ENCODE measurements at regions not wholly inside any gene's neighbourhood (a gene's known extent, or its start where the extent isn't known, plus 50 kb on each side); places are given as distances from the start of the nearest gene placed in this dataset.

DNA sequence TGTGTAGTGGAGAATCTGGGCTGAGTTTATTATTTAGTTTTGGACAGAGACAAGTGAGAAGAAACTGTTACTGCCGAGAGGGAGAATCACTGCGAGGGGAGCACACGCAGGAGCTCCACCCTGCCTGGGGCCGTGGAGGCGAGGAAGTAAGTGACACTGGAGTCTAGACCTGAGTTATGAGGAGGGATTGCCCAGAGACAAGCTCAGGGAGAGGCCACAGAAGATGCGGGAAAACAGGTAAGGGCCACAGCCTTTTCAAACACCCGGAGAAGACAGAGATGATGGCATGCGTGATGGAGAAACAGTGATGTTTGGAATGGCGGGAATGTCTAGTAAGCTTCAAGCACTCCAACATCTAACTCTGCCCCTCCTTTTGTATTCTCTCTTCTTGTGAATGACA is 84.1 kb downstream of the TNFSF11 start:
- DNase-seq: no peak

GRCh38 chr13:42660333-42660965 is 86.5 kb downstream of the TNFSF11 start:
- DNase-seq: no peak

DNA sequence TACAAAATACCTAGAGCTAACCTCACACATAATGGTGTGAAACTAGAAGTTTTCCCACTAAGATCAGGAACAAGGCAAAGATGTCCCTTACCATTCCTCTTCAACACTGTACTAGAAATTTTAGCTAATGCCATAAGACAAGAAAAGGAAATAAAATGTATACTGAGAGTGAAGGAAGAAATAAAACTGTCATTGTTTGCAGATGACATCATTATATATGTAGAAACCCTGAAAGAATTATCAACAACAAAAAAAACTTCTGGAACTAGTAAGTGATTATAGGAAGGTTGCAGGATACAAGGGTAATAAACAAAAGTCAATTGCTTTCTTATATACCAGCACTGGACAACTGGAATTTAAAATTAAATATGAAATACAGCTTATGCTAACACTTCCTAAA is 93.7 kb downstream of the TNFSF11 start:
- DNase-seq: no peak

DNA sequence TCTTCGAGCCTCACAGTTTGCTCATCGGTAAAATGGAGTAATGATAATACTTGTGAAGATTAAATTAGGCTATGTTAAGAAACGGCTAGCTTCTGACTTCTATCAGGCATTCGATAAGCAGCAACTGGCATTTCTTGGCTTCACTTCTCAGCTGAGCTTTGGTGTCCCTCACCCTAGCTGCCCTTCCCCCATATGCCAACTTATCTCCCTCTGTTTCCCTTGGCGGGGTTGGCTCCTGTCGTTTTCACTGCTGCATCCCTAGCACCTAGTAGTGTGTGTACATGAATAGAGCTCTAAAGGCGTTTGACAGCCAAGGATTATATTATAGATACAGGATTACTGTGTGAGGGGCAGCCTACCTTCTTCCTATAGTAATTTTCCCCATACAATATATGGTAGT is 97.5 kb downstream of the TNFSF11 start:
- DNase-seq: no peak

- no peak for DNase-seq
Measured at GRCh38 chr13:42673677-42674076, 99.7 kb downstream of the TNFSF11 start.

DNA sequence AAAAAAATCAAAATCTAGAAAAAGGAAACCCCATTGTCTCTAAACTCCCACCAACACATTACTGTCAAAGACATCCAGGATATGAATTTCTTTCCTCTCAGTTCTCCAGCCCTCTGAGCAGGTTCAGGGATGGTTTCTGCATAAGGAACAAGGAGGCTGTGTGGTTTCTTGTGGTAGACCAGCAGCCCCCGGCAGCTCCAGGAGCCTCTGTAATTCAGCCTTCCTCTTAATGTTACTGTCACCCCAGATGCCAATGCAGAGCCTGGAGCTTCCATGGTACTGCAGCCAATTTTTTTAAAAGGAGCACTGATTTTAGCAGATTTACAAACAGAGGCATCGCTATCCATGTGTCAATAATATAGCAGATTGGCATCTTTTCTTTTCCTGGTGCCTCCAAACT is 100.6 kb upstream of the FAM216B start:
- DNase-seq: peak; percentile 71

DNA sequence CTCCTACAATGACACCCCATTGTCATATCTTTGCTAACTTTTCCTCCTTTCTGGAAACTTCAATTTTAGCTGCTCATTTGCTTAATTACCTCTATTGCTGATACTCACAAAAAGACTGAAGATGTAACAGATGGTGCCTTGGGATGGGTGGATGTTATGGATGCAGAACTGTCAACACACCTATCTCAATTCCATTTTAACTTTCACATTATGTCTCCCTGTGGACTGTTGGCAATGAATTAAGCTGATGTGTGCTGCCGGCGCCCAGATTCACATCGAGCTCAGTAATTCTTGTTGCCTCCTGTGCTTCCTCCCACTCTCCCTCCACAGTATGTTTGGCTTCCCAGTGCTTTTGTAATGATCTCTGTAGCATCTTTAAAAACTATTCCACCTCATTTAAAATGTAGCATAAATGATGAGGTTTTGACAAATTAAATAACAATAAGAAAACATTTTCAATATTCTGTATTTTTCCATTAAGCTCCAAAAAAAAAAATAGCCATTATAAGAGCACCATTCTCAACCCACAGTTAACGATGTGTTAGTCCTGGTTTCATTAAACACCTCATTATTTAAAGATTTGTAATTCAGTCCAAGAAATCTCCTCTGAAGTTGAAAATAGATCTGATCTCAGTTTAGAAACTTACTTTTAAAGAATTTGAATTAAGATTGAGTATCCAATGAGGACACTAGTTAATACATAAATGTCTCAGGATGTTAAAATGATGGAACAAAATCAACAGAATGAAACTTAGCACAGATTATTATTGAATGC is 99.9 kb upstream of the FAM216B start:
- no peak for DNase-seq

GRCh38 chr13:42684226-42684625 is 97.2 kb upstream of the FAM216B start:
- no peak for DNase-seq

DNA sequence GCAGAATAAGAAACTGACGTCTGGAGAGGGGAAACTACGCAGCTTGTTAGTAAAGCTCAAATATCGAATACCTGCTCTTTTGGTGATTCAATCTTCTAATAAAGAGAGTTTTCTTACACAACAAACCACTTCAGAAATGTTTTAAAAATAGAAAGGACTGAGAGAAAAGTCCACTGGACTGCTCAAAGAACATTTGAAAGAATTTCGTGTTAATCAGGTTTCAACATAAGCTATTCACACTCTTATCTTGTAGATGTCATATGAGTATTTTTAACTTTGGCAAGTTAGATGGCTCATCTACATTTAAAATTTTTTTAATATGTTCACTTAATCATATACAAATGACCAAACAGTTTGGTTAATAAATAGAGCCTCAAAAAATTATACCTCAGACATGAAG is 95.6 kb upstream of the FAM216B start:
- DNase-seq: no peak

GRCh38 chr13:42686165-42686564 is 95.2 kb upstream of the FAM216B start:
- no peak for DNase-seq

DNA sequence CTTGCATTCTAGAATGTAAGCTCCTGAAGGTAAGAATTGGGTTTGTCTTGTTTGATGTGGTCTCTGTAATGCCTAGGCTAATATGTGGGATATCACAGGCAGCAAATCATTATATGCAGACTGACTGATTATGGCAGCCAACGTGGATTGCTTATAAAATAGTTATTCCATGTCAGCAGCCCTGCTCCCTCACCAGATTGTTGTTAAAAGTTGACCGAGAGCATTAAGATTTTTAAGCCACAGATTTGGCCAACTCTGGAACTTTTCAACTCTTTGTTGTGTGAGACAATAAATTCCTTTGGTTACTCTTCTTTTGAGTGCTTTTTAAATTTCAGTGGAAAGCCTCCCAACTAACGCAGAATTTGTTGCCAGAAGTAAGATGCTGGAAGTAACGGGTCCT is 92.6 kb upstream of the FAM216B start:
- no peak for DNase-seq

DNA sequence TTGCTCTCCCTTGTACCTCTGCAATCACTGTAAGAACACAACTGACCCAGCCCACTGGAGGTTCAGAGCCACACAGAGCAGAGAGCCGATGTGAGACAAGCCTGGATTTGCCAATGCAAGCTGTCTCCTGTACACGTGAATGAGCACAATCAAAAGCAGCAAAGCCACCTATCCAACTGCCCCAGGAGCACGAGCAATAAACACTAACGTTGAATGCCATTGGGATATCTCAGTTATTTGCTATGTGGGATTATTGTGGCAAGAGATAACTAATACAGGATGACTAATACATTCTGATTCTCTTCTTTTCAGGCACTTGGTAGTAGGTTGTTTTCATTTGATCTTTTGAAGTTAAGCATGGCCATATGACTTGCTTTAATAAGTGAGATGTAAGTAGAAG is 85.2 kb upstream of the FAM216B start:
- DNase-seq: no peak

GRCh38 chr13:42699912-42700311 is 81.5 kb upstream of the FAM216B start:
- DNase-seq: no peak

- DNase-seq: no peak
Measured at GRCh38 chr13:42702716-42703115, 78.7 kb upstream of the FAM216B start.

DNA sequence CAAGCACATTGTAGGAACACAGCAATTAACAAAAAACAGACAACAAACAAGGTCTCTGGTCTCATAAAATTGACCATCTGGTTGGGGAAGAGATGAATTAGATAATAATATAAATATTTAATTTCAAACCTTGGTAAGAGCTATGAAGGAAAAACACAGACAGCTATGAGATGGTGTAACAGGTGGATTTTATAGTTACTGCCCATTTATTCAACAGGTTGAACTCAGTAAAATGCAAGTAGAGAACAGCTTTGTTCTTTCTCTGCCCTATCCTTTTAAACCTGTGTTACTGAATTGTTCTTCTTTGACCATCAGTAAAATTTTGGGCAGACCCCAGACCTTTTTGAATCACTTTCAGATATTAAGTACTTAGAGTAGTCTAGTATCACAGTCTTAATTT is 77.6 kb upstream of the FAM216B start:
- no peak for DNase-seq

- no peak for DNase-seq
Measured at GRCh38 chr13:42706286-42706685, 75.1 kb upstream of the FAM216B start.

- no peak for DNase-seq
Measured at GRCh38 chr13:42707048-42707447, 74.3 kb upstream of the FAM216B start.

DNA sequence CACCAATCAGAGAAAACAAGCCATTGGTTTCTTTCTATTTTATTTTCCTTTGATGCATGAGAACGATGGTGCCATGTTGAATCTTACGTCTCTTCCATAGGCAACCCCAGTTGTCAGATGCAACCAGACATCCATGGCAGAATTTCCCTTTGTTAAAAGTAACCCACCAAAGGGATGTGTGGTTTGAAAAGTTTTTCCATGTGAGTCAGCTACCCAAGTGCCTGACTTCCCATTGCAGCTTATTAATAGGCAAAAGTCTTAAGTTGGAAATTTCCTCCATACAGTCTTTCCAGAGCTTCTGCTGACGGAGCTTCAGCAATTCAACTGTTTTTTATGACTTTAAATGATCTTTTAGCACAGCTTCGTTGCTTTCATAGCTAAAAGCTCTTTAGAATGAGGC is 73.8 kb upstream of the FAM216B start:
- DNase-seq: no peak

DNA sequence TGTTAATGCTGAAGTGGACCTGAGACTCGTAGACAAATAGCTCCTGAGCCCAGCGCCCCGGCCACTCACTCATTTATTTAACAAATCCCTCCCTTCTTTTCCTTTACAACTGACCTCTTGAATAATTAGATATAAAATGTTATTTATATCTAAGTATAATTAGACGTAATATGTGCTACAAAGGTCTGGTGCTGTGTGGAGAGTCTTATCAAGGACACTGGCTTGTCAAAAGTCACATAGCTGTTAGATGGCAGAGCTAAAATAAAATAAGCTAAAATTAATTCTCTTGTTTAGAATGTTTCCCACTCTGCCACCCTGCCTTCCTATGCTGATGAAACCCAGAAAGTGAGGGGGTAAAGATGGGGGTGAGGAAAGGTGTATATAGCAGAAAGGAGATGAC is 73.0 kb upstream of the FAM216B start:
- no peak for DNase-seq

GRCh38 chr13:42709276-42709675 is 72.1 kb upstream of the FAM216B start:
- no peak for DNase-seq

- no peak for DNase-seq
Measured at GRCh38 chr13:42715909-42716308, 65.5 kb upstream of the FAM216B start.

- DNase-seq: no peak
Measured at GRCh38 chr13:42717176-42717575, 64.2 kb upstream of the FAM216B start.

DNA sequence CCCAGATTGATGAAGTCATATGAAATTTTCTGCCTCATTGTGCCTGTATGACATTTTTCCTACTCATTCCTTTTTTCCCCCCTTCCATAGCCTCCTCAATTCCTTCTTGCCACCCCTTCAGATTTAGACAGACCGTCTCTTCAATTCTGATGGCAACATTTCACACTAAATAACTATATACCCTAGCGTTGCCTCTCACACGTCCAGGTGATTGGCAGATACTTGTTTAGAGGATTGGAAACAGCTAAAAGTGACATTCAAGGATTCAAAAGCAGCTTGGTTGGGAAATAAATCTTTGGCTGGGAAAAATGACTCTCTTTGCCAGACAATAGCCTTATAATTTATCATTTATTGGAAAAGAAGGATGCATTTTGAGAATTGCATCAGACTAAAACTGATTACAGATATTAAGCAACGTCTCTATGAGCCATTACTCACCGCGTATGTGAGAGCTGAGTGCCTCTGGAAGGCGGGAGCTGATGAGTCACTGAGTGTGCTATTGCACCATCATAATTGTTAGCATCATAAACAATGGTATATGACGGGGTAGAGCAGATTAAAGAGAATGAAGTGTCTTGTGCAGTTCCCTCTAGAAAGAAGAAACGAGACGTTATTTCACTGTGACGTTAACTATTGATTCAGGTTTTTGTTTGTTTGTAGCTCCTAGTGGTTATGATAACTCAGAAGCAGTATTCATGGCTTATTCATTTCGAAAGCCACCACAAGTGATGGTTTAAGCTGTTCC is 61.1 kb upstream of the FAM216B start:
- DNase-seq: no peak

DNA sequence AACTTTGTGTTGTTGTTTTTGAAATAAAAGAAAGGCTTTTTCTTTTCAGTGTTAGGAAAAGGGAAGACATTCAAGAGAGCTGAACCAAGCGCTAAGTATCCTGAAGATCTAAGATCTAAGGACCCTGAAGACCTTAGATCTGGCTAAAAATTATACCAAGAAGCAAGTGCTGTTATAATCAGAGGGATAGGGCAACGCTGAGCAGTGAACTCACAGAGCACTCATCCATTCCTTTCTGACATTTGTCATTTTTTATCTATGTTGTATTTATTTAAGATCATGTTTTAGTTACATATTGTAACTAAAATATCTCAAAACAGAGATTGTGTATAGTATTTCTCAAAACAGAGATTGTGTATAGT is 60.5 kb upstream of the FAM216B start:
- DNase-seq: no peak

Measured in GDM1 (cell line).